ENCODE measurements at regions not wholly inside any gene's neighbourhood (a gene's known extent, or its start where the extent isn't known, plus 50 kb on each side); places are given as distances from the start of the nearest gene placed in this dataset.

DNA sequence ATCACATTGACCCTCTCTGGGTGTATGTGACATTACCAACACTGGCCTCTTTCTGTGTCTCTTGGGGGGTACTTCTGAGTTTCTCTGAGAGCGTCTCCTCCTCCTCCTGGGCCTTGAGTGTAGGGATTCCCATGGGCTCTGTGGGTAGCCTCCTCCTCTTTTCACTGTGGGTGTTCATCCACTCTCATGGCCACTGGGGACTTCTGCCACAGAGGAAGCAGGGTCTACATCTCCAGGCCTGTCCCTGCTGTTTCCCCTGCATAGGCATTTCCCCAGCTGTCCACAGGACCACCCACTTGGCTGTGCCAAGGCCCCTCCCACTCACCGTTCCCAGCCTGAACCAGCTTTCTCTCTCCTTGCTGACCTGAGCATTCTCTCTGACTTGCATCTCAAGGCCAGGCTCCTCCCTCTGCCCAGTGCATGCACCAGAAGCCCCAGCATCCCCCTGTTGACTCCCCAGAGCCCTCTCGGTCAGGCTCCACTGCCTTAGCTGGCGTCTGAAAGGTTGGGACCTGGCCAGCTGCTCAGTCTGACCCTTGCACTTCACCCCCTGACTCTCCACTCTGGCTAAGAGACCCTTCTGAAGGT lies 487.6 kb downstream of the GLRX3 start:
- no peak for DNase-seq (ENCODE audit: low spot score)

DNA sequence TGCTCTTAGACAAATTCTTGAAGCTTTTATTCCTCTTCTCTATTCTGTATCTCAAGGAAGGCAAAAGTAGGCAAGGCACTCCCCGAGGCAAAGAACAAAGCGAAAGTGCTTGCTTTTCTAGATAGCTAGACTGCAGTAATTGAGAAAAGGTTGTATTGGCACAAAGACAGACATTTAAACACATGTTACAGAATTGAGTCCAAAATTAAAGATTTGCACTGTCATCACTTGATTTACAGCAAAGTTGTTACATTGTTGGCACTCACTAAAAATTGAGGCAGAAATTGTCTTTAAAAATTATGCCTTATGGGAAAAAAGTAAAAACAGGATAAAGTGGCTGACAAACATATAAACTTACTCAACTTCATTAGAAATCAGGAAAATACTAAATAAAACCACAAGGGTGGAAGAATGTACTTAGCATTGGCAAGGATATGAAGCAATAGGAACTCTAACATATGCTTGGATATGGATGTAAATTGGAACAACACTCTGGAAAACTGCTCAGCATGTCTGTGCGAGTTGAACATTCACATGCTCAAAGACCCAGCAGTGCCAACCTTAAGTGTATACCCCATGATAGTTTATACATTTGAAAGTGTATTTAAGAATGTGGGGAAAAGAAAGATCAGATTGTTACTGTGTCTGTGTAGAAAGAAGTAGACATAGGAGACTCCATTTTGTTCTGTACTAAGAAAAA lies 491.3 kb downstream of the GLRX3 start:
- DNase-seq (ENCODE audit: low spot score): no peak

DNA sequence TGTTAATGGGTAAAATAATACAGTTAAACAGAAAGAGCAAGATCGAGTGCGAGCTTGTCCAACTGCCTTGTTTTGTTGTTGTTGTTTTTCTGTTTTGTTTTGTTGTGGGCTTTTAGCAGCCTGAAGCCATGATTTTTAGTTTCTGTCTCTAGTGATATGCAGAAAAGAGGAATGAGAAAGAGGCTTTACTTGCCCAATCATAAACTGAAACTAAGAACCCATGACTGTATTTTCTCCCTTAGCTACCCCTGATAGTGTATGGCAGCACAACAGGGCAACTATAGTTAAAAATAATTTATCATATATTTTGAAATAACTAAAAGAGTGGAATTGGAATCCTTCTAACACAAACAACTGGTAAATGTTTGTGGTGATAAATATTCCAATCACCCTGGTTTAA lies 493.9 kb downstream of the GLRX3 start:
- no peak for DNase-seq (ENCODE audit: low spot score)

DNA sequence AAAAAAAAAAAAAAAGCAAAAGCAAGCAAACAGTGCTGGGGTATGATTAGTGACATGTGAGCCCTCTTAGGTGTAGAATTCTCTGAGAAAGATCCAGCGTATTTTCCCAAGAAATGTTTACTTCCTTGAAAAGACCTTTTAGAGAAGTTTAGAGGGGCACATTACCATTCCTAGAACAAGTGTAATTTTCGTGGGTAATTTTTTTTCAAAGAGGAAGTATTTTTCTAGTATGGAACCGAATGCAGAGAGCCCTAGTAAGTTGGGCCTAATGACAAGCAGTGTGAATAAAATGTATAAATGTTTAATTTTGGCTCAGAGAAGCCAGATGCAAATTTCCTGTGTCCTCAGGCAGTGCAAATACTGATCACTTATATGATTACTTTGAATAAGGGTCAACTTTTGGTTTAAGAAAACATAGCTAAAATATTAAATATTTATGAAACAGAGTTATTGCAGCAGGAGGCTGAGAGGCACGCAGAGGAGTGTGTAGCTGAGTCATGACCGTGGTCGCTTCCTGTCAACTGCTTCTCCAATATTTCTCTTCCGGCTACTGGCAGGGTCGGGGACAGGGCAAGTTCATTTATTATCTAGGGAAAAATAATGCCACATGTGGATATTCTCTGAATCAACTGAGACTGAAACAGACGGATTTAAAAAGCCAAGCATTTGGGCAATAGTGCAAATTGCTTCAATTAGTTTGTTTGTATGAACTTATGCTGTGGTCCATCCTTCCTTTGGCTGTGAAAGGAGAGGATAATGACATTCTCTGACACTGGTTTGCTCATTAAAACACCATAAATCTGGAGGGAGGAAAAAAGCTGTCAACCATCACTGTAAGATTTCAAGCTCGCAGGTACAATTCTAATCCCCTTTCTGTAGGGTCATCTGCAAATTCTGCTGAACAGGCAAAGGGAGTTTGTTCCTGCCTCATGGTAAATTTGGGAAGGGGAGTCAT lies 495.2 kb downstream of the GLRX3 start:
- DNase-seq (ENCODE audit: low spot score): no peak

DNA sequence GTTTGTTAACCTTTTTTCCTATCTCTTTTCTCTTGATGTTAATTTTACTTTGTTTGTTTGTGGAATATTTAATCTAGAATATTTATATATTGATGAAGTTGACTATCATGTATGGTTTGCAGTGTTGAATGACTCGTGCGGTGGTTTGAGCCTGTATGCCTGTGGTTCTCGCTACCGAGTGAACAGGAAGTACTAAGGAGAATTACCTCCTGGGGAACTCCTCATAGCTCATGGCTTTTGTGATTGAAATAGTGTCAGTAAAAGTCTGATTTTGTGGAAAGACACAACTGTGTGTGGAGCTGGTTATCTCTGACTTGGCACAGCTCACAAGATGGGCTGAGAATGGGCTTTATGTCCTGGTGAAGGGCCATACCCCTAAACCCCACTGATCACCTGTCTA lies 498.6 kb downstream of the GLRX3 start:
- DNase-seq (ENCODE audit: low spot score): no peak

DNA sequence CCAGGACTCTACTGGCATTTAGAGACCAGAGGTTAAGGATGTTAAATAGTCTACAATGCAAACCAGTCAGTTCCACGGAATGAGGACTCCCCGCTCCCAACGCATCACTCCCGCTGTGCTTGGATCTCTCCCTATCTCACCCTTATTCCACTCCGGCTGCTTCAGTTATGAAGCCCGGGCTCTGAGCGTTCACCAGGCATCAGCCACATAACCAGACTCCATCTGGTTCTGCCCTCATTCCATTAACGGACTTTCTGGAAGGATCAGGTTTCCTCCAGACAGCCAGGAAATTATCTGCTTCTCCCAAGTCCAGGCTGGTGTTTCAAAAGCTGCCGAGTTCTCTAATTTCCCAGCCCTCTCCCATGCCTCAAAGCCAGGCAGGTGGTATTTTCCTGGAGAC lies 499.3 kb downstream of the GLRX3 start:
- DNase-seq (ENCODE audit: low spot score): no peak

DNA sequence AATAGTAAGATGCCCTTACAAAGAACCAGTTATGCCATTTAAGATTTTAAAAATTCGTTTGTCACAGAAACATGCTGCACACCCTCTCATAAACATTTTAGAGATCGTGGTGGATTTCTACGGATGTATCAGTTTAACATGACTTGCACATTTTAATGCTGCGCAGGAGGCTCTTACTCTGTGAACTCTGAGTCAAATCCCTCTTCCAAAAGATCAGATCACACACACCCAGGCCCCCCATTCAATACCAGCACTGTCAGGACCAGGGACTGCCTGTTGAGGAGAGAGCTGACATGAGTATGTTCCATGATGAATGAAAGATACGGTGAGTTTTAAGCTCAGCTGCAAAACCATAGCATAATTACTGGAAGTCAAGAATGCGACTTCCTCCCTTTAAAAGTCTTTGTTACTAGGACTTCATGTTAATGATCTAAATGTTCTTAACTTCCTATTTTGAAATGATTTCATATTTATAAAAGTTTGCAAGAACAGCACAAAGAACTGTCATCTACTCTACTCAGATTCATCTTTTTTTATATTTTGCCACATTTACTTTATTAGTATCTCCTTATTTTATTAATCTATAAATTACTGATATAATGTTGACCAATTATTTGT lies 500.2 kb downstream of the GLRX3 start:
- DNase-seq (ENCODE audit: low spot score): no peak

DNA sequence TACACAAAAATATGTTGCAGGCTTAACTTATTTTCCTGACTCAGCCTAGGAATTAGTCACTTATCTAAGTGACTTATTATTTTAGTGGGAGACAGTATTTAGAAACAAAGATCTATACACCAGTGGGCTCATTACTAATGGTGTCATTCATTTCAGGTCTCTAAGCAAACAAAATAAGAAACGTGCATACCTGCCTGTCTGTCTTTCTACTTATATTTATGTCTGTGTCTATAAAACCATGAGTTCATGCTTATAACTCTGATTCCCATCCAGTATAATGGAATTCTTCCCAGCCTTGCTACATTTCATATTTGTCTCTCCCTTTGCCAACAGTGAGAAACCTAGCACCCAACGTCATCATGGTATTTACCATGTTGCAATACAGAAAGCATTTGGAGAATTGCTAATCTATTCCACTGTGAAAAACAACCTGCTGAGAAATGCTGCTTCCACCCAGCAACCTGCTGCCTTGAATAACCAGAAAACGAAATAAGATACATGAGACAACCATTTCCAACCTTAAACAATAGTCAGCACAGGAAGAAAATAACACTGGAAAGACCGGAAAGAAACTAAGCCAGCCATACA lies 501.0 kb downstream of the GLRX3 start:
- no peak for DNase-seq (ENCODE audit: low spot score)

DNA sequence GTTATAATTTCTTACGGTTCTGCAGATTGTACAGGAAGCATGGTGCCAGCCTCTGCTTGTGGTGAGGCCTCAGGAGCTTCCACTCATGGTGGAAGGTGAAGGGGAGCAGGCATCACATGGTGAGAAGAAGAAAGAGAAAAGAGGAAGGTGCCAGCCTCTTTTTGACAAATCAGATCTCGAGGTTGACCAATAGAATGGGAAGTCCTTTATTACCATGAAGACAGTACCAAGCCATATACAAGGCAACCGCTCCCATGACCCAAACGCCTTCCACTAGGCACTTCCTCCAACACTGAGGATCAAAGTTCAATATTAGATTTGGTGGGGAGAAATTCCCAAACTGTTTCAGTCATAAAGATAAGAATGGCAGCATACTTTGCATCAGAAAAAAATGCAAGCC lies 502.8 kb downstream of the GLRX3 start:
- no peak for DNase-seq (ENCODE audit: low spot score)

DNA sequence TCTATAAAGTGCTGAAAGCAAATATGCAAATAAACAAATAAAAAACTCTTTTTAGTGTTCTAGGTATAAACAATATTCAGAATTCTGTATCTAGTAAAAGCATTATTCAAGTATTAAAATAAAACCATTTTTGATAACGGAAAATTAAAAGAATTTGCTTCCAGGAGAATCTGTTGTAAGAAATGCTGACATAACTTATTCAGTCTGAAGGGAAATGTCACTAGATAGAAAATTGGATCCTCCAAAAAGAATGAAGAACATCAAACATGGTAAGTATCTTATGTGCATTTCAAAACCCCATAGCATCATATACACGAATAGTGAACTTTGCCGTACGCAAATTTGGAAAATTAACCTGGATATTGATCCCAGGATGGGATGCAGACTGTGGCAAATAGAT lies 506.7 kb downstream of the GLRX3 start:
- no peak for DNase-seq (ENCODE audit: low spot score)

DNA sequence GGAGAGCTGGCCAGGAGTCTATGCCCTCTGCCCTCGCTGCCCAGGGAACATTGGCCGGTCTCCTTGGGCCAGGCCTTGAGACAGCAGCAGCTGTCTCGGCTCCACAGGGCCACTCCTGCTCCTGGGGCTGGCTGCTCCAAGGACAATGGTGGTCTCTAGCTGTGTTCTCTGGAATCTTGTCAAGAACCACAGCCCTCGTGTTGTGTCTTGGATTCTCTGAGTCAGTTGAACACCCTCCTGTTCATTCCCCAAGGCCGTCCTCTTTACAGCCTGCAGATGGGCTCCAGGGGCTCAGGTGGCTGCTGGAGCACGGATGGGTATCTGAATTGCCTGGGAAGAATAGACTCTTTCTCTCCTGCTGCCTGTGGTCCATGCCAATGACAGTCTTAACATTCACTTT lies 511.1 kb downstream of the GLRX3 start:
- DNase-seq (ENCODE audit: low spot score): no peak

DNA sequence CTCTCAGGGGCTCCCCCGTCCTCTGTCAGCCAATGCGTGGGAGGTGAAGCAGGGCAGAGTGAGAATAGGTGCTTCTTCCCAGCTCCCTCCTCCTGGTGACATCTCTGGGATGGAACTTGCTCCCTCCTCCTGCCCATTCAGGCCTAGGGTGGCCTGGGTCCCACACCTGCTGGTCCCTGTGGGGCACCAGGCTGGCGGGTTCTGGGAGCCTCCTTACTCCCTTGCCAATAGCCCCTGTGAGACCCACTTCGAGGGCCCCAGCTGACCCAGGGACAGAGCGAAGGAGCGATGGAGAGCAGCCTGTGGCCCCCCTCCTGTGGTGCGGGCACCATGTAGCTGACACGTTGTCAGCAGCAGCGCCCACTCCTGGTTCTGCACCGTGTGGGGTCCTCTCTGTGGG lies 512.6 kb downstream of the GLRX3 start:
- no peak for DNase-seq (ENCODE audit: low spot score)

DNA sequence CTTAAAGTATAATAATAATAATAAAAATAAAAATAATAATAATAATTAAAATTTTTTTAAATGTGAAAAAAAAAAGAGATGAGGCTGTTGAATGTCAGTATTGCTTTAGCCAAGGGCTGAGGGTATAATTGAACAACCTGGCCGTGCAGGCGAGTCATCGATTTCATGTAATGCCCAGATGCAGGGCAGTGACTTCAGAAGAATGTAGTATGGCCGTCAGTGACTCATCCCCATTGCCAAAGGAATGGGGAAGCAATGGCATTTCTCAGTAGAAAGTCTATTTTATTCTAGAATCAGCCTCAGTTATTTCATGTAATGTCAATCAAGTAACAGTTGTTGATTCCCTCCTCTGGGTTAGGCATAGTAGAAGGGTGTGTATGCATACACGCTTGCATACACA lies 516.4 kb downstream of the GLRX3 start:
- DNase-seq (ENCODE audit: low spot score): no peak

DNA sequence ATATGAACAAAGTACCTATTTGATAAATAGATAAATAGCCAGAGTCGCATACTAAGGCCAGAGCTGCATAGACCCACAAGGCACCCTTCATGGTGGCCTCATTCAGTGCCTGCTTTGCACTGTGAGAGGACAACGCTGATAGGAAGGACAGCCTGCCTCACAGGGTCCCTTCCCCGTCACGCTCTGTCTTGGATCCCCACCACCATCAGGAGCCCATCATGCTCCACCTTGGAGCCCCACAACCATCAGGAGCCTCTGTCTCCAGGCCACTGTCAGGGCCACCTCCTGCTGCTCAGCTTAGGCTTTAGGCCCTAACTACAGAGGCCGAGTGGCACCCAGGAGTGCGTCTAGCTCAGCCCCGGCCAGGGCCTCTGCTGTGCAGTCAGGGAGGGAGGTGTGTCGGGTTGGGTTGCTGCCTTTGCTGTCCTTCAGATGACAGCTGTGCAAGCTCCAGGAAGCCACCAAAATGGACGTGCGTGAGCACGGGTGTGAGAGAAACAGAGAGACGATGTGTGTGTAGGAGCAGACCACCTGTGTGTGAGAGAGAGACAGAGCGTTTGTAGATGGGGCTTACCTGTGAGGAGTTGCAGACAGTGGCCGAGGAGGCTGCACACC lies 516.9 kb downstream of the GLRX3 start:
- DNase-seq (ENCODE audit: low spot score): no peak

DNA sequence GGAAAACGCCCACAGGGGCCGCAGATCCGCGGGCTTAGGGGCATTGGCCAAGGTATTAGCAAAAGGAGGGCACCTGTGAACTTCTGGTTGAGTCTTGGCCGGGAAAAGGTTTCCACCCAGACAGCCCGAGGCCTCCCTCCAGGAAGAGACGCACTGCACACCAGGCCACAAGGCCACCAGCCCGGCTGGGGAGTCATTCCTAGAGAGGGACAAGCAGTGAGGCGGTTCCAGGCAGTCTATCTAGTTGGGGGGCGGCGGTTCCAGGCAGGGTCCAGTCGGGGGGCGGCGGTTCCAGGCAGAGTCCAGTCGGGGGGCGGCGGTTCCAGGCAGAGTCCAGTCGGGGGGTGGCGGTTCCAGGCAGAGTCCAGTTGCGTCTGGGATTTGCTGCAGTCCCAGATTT lies 518.5 kb downstream of the GLRX3 start:
- DNase-seq (ENCODE audit: low spot score): no peak

DNA sequence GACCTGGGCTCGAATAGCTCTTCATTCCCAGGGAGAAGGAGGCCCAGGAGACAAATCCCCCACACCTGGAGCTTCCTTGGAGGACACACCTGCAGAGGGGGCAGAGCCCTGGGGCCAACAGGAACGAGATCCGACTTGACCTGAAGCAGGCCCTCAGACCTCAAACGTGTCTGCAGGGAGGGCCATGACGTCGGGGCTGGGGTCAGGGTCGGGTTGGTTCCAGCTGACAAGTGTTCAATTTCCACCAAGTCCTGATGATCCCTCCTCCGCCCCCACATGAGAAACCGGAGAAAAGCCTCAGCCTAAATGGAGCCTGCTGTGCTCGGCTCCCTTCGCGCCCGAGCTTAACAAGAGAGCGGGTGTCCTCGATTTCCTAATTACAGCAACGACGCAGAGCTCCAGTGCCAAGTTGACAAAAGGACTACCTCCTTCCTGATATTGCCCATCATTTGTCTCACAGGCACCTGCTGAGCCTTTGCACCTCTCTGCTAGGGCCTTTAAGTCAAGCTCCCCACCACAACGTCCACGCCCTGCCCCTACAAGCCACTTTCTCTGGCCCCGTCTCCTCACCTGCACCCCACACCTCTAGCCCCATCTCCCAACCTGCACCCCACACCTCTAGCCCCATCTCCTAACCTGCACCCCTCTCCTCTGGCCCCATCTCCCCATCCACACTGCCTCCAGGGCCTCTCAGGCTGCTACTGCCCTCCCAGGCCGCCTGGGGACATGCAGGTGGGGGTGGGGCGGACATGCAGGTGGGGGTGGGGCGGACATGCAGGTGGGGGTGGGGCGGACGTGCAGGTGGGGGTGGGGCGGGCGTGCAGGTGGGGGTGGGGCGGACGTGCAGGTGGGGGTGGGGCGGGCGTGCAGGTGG lies 519.4 kb downstream of the GLRX3 start:
- DNase-seq (ENCODE audit: low spot score): no peak

DNA sequence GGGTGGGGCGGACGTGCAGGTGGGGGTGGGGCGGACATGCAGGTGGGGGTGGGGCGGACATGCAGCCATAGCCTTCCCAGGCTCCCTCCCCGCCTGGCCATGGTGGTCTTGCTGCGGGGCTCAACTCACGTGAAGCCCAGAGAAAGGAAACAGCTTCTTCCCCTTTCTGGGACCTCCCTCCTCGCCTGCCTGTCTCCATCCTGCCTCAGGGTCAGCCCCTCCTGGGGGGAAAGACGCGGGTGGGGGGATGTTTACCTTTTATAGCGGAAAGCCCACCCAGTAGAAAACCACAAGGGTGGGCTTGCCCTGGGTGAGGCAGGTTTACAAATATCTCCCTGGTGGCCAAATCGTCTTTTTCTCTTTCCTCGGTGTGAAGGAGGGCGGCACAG lies 520.0 kb downstream of the GLRX3 start:
- no peak for DNase-seq (ENCODE audit: low spot score)

DNA sequence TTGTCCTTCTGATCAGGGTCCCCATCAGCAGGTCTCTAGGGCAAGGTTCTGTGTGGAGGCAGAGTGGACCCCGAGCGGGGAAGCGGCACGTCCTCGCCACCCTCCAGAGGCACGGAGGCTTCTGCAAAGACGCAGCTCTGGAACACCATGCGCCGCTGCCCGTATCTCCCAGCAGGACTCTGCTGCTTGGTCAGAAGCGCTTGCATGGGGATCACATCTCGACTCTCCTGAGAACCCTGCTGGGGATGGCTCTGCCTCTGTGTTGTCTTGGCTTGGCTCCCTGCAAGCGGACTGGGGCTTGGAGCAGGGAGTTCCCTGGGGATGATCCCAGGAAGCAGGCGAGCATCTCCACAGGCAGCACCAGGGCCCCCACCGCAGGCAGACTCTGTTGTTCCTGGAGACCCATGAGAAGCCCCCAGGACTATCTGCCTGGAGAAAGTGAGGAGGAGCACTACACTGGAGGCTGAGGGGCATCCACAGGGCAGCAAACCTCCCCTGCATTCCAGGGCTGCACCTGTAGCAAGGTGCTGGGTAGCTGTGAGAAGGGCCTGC lies 520.5 kb downstream of the GLRX3 start:
- no peak for DNase-seq (ENCODE audit: low spot score)

DNA sequence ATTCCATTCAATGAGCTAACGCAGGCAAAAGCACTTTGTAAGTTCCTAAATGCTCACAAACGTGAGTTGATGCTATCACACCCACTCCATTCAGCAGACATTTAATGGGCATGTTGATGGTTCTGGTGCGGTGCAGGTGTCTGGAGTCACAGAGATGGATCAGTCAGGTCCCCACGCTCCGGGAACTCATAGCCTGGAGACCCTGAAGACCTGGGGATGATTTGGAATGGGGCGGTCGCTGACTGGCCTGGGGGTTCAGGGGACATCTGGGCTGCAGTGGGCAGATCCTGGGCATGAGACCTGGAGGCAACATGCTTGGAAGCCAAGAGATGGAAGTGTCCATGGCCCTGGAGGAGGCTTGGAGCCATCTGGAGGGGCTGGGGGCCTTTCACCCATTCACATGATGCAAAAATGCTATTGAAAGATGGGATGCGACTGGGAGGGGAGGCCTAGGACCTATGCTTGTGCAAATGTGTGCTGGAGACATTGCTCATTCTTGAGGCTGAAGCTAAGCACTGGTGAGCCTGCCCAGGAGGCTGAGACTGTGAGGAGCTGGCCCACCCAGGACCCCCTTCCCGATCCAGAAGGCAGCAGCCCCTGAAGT lies 522.6 kb downstream of the GLRX3 start:
- no peak for DNase-seq (ENCODE audit: low spot score)

DNA sequence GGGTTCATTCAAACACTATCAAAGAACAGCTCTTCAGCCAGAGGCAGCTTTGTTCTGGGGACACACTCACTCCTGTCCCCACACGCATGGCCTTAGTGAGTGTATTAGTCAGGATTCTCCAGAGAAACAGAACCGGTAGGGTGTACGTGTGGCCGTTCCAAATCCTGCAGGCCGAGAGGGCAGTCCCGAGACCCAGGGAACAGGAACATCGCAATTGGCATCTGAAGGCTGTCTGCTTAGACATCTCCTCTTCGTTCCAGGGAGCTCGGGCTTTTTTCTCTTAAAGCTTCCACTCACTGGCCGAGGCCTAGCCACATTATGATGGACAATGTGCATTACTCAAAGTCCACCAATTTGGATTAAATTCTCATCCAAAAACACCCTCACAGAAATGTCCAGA lies 523.3 kb downstream of the GLRX3 start:
- DNase-seq (ENCODE audit: low spot score): no peak

Data from LoVo (cell line).